NB4 (cell line): ENCODE measurements at regions not wholly inside any gene's neighbourhood (a gene's known extent, or its start where the extent isn't known, plus 50 kb on each side); places are given as distances from the start of the nearest gene placed in this dataset.

Experiments used
- CTCF ChIP-seq: IDR thresholded peaks from one replicate; pipeline ENCODE4 v1.5.1; 2012; ENCODE audit warnings: low read depth, low read length
- MAX ChIP-seq: IDR thresholded peaks from 2 replicates; pipeline ENCODE4 v1.6.1; 2011; ENCODE audit warnings: low read depth, low read length
- MYC ChIP-seq: IDR thresholded peaks from 2 replicates; pipeline ENCODE4 v1.6.1; 2011; ENCODE audit warnings: low read depth, low read length
- POLR2A ChIP-seq: IDR thresholded peaks from 2 replicates; pipeline ENCODE4 v1.6.1; 2011; ENCODE audit warnings: mild to moderate bottlenecking; ENCODE audit not compliant: insufficient read length; ENCODE audit errors: extremely low read depth

- TF ChIP-seq CTCF, result no peak
- TF ChIP-seq MAX, result no peak
- TF ChIP-seq POLR2A, result no peak
- TF ChIP-seq MYC, result no peak
These were observed 248.8 kb downstream of the PCDH7 start for GRCh38 chr4:30968926-30969325.
